HepG2 (cell line): ENCODE measurements at regions not wholly inside any gene's neighbourhood (a gene's known extent, or its start where the extent isn't known, plus 50 kb on each side); places are given as distances from the start of the nearest gene placed in this dataset.

Experiments used
- ATAC-seq: fragments of 200-7000 bp; cut with Tn5 transposase; 3 replicates; pipeline ENCODE4 v1.9.1; 2020; ENCODE audit warnings: mild to moderate bottlenecking, moderate library complexity
- BruUV-seq: library from RNA; stranded (reverse); fragments of 400-500 nt; replicated peaks from 2 replicates; lab custom pipeline; 2021; lab: Mats Ljungman, UMichigan
- CTCF ChIA-PET: fragments of 300-600 bp; formaldehyde crosslinking; extraction: SDS; loops from one replicate; lab custom pipeline; 2021; ENCODE audit warnings: low total read pairs, inconsistent platforms, low intra/inter-chr PET ratio; lab: Yijun Ruan, JAX
- POLR2A ChIA-PET: fragments of 350-600 bp; sonication (Branson Sonifier 250); formaldehyde crosslinking; loops from one replicate; lab custom pipeline; 2020; ENCODE audit warnings: antibody characterized with exemption, inconsistent platforms; lab: Yijun Ruan, JAX
- DNase-seq: peaks from one replicate; pipeline ENCODE4 v3.0.0-alpha.2; 2015; ENCODE audit warnings: low spot score
- FAIRE-seq: peaks from 3 replicates; lab custom pipeline; 2011; peaks lifted over from hg19 to GRCh38; lab: Jason Lieb, UNC
- H2AFZ ChIP-seq: one replicate; pipeline ENCODE4 v1.6.1; 2011; ENCODE audit warnings: low read length, inconsistent platforms
- H3K27ac ChIP-seq: fragments of 300-600 bp; 3 replicates; pipeline ENCODE4 v1.8.0; 2011; ENCODE audit warnings: mixed run types, mild to moderate bottlenecking, mixed read lengths, low read length, inconsistent platforms; ENCODE audit not compliant: insufficient read depth; ENCODE audit errors: extremely low read length
- H3K27me3 ChIP-seq, 2 experiments: fragments of 200-600 bp in 1 of 2; 2 replicates in 1 of 2; 3 replicates in 1 of 2; pipeline versions ENCODE4 v1.6.0 to v1.8.0; 2011; ENCODE audit warnings: low read length in 2 of 2, mild to moderate bottlenecking in 2 of 2, moderate library complexity in 2 of 2, inconsistent platforms in 1 of 2; ENCODE audit not compliant: insufficient read depth in 2 of 2, control insufficient read depth in 1 of 2
- H3K36me3 ChIP-seq, 2 experiments: fragments of 200-600 bp in 1 of 2; replicated peaks in 1 of 2; 2 replicates in 1 of 2; 3 replicates in 1 of 2; pipeline versions ENCODE4 v1.5.1 to v1.8.0; 2011; ENCODE audit warnings: low read length in 2 of 2, inconsistent platforms in 1 of 2; ENCODE audit not compliant: insufficient read depth in 2 of 2, control insufficient read depth in 1 of 2
- H3K4me1 ChIP-seq: 2 replicates; pipeline ENCODE4 v1.5.1; 2012; ENCODE audit warnings: low read length, inconsistent platforms; ENCODE audit not compliant: insufficient read depth
- H3K4me2 ChIP-seq: 2 replicates; pipeline ENCODE4 v1.6.0; 2011; ENCODE audit warnings: low read depth, low read length, inconsistent platforms
- H3K4me3 ChIP-seq, 3 experiments: fragments of 200-600 bp in 1 of 3; sonication (generic), shearing (Covaris generic) in 1 of 3; replicated peaks in 1 of 3; 2 replicates each; pipeline ENCODE4 v1.5.1; 2011 to 2016; ENCODE audit warnings: low read length in 3 of 3, inconsistent platforms in 2 of 3, low read depth in 2 of 3, mild to moderate bottlenecking in 2 of 3, control low read depth in 1 of 3, mixed read lengths in 1 of 3; ENCODE audit not compliant: insufficient read depth in 1 of 3
- H3K79me2 ChIP-seq: one replicate; pipeline ENCODE4 v1.6.1; 2011; ENCODE audit warnings: low read length, inconsistent platforms; ENCODE audit not compliant: insufficient read depth
- H3K9ac ChIP-seq: 2 replicates; pipeline ENCODE4 v1.6.0; 2011; ENCODE audit warnings: mild to moderate bottlenecking, low read depth, low read length, inconsistent platforms; ENCODE audit not compliant: insufficient read depth
- H3K9me3 ChIP-seq: 2 replicates; pipeline ENCODE4 v1.5.1; 2012; ENCODE audit warnings: mild to moderate bottlenecking, low read length
- H4K20me1 ChIP-seq: 2 replicates; pipeline ENCODE4 v1.6.0; 2011; ENCODE audit warnings: inconsistent platforms, mild to moderate bottlenecking, low read length, moderate library complexity; ENCODE audit not compliant: insufficient read depth
- ATF1 ChIP-seq: IDR thresholded peaks from 2 replicates; pipeline ENCODE4 v1.6.1; 2016; ENCODE audit warnings: mild to moderate bottlenecking, control low read depth
- EZH2 ChIP-seq: conservative IDR thresholded peaks from 2 replicates; pipeline ENCODE4 v1.6.1; 2012; ENCODE audit warnings: mild to moderate bottlenecking, low read depth, low read length, moderate library complexity
- FIP1L1 ChIP-seq: fragments of 200-400 bp; formaldehyde crosslinking; IDR thresholded peaks from 2 replicates; pipeline ENCODE4 v1.6.1; 2018; ENCODE audit warnings: low read depth, mild to moderate bottlenecking, low read length, moderate library complexity, borderline replicate concordance; ENCODE audit not compliant: insufficient read depth
- HNRNPLL ChIP-seq: fragments of 200-400 bp; formaldehyde crosslinking; IDR thresholded peaks from 2 replicates; pipeline ENCODE4 v1.6.1; 2017; ENCODE audit warnings: mild to moderate bottlenecking, low read depth, low read length; ENCODE audit not compliant: poor library complexity, severe bottlenecking
- HOXA7 ChIP-seq: sonication (generic); formaldehyde crosslinking; IDR thresholded peaks from 2 replicates; pipeline ENCODE4 v1.8.1; 2022; ENCODE audit warnings: mild to moderate bottlenecking, missing genetic modification reagents, moderate library complexity
- MED8 ChIP-seq: sonication (generic); formaldehyde crosslinking; IDR thresholded peaks from 2 replicates; pipeline ENCODE4 v1.8.1; 2023; ENCODE audit warnings: mild to moderate bottlenecking, missing genetic modification reagents; ENCODE audit not compliant: insufficient replicate concordance
- MLLT10 ChIP-seq: sonication (generic); formaldehyde crosslinking; IDR thresholded peaks from 2 replicates; pipeline ENCODE4 v1.4.0; 2020; ENCODE audit warnings: missing genetic modification reagents
- NONO ChIP-seq, 2 experiments: fragments of 450-650 bp in 1 of 2; sonication (generic) in 1 of 2; formaldehyde crosslinking in 1 of 2; IDR thresholded peaks in 1 of 2; conservative IDR thresholded peaks in 1 of 2; 2 replicates each; pipeline versions ENCODE4 v1.6.1 to v1.8.0; 2017 to 2022; ENCODE audit warnings: mild to moderate bottlenecking in 1 of 2, missing genetic modification reagents in 1 of 2, moderate library complexity in 1 of 2
- PAF1 ChIP-seq: IDR thresholded peaks from 2 replicates; pipeline ENCODE4 v1.6.1; 2016; ENCODE audit warnings: missing genetic modification reagents, missing compliant biosample characterization
- POGZ ChIP-seq: sonication (generic); formaldehyde crosslinking; IDR thresholded peaks from 2 replicates; pipeline ENCODE4 v1.4.0; 2020; ENCODE audit warnings: mild to moderate bottlenecking, missing genetic modification reagents
- RAD21 ChIP-seq: fragments of 450-650 bp; formaldehyde crosslinking; IDR thresholded peaks from 2 replicates; pipeline ENCODE4 v1.5.0; 2020; ENCODE audit warnings: mild to moderate bottlenecking
- SATB2 ChIP-seq: sonication (generic); formaldehyde crosslinking; IDR thresholded peaks from 2 replicates; pipeline ENCODE4 v1.5.0; 2020; ENCODE audit warnings: missing genetic modification reagents
- ZBTB1 ChIP-seq: sonication (generic); formaldehyde crosslinking; IDR thresholded peaks from 2 replicates; pipeline ENCODE4 v1.4.0; 2020; ENCODE audit warnings: missing genetic modification reagents, borderline replicate concordance
- WGBS: methylation state at CpG from one replicate; pipeline ENCODE4 v1.1.6; 2017; ENCODE audit warnings: low lambda C conversion rate; 5-methylcytosine and 5-hydroxymethylcytosine counted together
- in situ Hi-C: cut with HindIII; loops from 2 replicates; pipeline ENCODE4 v1.10.0; 2017; ENCODE audit warnings: low pct_unique_long_range_greater_than_20kb; ENCODE audit not compliant: extremely low pct_ligation_motif_present
- intact Hi-C: fragments of 100-400 bp; cut with micrococcal nuclease; formaldehyde crosslinking; loops from one replicate; pipeline ENCODE4 v1.10.0; 2022; ENCODE audit not compliant: unreplicated experiment
- TF ChIP-seq, protein P1 (sequence below): sonication (generic); formaldehyde crosslinking; IDR thresholded peaks from 2 replicates; pipeline ENCODE4 v1.5.0; 2020; ENCODE audit warnings: mild to moderate bottlenecking, missing genetic modification reagents, borderline replicate concordance
- TF ChIP-seq, protein P2 (sequence below): sonication (generic); formaldehyde crosslinking; IDR thresholded peaks from 2 replicates; pipeline ENCODE4 v1.8.0; 2022; ENCODE audit warnings: missing genetic modification reagents, mild to moderate bottlenecking, moderate library complexity, borderline replicate concordance

DNA sequence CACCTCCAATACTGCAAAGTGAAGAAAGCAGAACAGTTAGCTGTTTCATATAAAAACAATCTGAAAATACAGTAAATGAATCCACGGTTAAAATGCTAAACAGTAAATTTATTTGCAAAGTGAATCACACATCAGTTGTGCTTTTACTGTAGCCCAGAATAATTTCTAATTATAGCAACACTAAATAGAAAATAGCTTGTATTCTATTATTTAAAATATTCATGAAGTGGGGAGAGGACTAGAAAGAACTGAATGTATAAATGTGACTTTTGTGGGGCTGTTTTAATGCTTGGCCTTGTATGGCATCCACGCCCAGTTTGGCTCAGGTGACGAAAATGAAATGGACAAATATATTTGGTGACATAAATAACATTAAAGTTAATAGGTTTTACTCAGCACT is 148.2 kb downstream of the ATP23 start:
- TF ChIP-seq HOXA7 (CRISPR knock-in tag) (no peak), FIP1L1 (no peak), MED8 (no peak), MLLT10 (CRISPR knock-in tag) (no peak), PAF1 (no peak), HNRNPLL (no peak), ZBTB1 (no peak), ATF1 (CRISPR knock-in tag) (no peak), RAD21 (CRISPR knock-in tag) (no peak), SATB2 (no peak), NONO (IDR thresholded peaks at IDR 0.05) (no peak), NONO (CRISPR knock-in tag; conservative IDR thresholded peaks at IDR 0.05) (no peak), POGZ (CRISPR knock-in tag) (no peak), EZH2 (no peak)
- TF ChIP-seq, protein P1, sequence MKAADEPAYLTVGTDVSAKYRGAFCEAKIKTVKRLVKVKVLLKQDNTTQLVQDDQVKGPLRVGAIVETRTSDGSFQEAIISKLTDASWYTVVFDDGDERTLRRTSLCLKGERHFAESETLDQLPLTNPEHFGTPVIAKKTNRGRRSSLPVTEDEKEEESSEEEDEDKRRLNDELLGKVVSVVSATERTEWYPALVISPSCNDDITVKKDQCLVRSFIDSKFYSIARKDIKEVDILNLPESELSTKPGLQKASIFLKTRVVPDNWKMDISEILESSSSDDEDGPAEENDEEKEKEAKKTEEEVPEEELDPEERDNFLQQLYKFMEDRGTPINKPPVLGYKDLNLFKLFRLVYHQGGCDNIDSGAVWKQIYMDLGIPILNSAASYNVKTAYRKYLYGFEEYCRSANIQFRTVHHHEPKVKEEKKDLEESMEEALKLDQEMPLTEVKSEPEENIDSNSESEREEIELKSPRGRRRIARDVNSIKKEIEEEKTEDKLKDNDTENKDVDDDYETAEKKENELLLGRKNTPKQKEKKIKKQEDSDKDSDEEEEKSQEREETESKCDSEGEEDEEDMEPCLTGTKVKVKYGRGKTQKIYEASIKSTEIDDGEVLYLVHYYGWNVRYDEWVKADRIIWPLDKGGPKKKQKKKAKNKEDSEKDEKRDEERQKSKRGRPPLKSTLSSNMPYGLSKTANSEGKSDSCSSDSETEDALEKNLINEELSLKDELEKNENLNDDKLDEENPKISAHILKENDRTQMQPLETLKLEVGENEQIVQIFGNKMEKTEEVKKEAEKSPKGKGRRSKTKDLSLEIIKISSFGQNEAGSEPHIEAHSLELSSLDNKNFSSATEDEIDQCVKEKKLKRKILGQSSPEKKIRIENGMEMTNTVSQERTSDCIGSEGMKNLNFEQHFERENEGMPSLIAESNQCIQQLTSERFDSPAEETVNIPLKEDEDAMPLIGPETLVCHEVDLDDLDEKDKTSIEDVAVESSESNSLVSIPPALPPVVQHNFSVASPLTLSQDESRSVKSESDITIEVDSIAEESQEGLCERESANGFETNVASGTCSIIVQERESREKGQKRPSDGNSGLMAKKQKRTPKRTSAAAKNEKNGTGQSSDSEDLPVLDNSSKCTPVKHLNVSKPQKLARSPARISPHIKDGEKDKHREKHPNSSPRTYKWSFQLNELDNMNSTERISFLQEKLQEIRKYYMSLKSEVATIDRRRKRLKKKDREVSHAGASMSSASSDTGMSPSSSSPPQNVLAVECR (CRISPR knock-in tag): no peak
- TF ChIP-seq, protein P2, sequence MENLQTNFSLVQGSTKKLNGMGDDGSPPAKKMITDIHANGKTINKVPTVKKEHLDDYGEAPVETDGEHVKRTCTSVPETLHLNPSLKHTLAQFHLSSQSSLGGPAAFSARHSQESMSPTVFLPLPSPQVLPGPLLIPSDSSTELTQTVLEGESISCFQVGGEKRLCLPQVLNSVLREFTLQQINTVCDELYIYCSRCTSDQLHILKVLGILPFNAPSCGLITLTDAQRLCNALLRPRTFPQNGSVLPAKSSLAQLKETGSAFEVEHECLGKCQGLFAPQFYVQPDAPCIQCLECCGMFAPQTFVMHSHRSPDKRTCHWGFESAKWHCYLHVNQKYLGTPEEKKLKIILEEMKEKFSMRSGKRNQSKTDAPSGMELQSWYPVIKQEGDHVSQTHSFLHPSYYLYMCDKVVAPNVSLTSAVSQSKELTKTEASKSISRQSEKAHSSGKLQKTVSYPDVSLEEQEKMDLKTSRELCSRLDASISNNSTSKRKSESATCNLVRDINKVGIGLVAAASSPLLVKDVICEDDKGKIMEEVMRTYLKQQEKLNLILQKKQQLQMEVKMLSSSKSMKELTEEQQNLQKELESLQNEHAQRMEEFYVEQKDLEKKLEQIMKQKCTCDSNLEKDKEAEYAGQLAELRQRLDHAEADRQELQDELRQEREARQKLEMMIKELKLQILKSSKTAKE: no peak
- H3K9me3 ChIP-seq: no peaks in the 10 kb centered on the region
- ATAC-seq (no peak), DNase-seq (no peak), FAIRE-seq (no peak)
- H3K4me1 ChIP-seq: no peaks in the 10 kb centered on the region
- under 1% methylated on average over 3 of the region's 3 CpGs for WGBS
- no peak overlapping the region for H3K27ac ChIP-seq
- H3K4me2 ChIP-seq: no peak overlapping the region
- no TSS peak for BruUV-seq
- in situ Hi-C loops (no loop called here), intact Hi-C loops (no loop called here)
- no peak overlapping the region for H3K9ac ChIP-seq
- no peaks in the 10 kb centered on the region for H3K36me3 ChIP-seq
- POLR2A ChIA-PET: no interaction called here
- H4K20me1 ChIP-seq: no peaks in the 10 kb centered on the region
- H3K79me2 ChIP-seq: no peaks in the 10 kb centered on the region
- peaks cover 0 to 7% of the 10 kb centered on the region in 2 experiments; a peak in 1 of 5 replicates for H3K27me3 ChIP-seq
- CTCF ChIA-PET: no interaction called here
- H3K4me3 ChIP-seq: no peak overlapping the region
- no peak overlapping the region for H2AFZ ChIP-seq
